ENCODE measurements at regions not wholly inside any gene's neighbourhood (a gene's known extent, or its start where the extent isn't known, plus 50 kb on each side); places are given as distances from the start of the nearest gene placed in this dataset.

GRCh38 chr17:54221499-54221898, 398.8 kb downstream of the KIF2B start:
- H3K9me3 ChIP-seq, result no peaks in the 10 kb centered on the region
- no peak for DNase-seq
- no peaks in the 10 kb centered on the region for H3K36me3 ChIP-seq
- ATAC-seq, result no peak
- H3K27me3 ChIP-seq, result no peaks in the 10 kb centered on the region
- no peak for TF ChIP-seq POLR2A (IDR thresholded peaks at IDR 0.05)
- no peak for TF ChIP-seq CTCF (IDR thresholded peaks at IDR 0.05)
- H3K4me1 ChIP-seq, result no peaks in the 10 kb centered on the region
- no peak overlapping the region for H3K4me3 ChIP-seq
- WGBS (ENCODE audit: insufficient coverage, low coverage, low lambda C conversion rate, missing lambda C conversion rate), result 36% methylated on average over 2 of the region's 2 CpGs
- intact Hi-C loops (cut with DNase I), result no loop called here
- H3K27ac ChIP-seq, result no peak overlapping the region

DNA sequence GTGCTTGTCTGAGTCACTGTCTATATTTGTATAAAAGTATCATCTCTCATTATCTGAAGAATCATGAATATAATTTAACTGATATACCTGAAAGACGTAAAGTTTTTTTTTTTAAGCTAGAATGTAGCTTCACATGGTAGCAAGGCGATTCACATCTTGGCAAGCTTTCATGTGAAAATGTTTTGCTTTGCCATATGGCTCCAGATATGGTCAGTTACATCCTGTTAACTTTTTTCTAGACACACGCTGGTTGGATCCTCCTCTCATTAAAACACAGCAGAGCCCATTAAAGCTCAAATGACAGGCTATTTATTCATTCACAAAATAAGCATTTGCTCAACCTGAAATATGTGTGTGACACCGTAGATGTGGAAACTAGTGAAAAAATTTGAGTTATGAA, 412.8 kb downstream of the KIF2B start:
- no peak for DNase-seq
- intact Hi-C loops (cut with DNase I), result no loop called here
- Histone ChIP-seq H3K9me3 (no peaks in the 10 kb centered on the region), H3K36me3 (no peaks in the 10 kb centered on the region), H3K27ac (no peak overlapping the region), H3K4me1 (no peaks in the 10 kb centered on the region), H3K27me3 (no peaks in the 10 kb centered on the region), H3K4me3 (no peak overlapping the region)
- 46% methylated on average over 4 of the region's 4 CpGs for WGBS (ENCODE audit: insufficient coverage, low coverage, low lambda C conversion rate, missing lambda C conversion rate)
- ATAC-seq, result no peak
- TF ChIP-seq CTCF (IDR thresholded peaks at IDR 0.05) (no peak), POLR2A (IDR thresholded peaks at IDR 0.05) (no peak)

DNA sequence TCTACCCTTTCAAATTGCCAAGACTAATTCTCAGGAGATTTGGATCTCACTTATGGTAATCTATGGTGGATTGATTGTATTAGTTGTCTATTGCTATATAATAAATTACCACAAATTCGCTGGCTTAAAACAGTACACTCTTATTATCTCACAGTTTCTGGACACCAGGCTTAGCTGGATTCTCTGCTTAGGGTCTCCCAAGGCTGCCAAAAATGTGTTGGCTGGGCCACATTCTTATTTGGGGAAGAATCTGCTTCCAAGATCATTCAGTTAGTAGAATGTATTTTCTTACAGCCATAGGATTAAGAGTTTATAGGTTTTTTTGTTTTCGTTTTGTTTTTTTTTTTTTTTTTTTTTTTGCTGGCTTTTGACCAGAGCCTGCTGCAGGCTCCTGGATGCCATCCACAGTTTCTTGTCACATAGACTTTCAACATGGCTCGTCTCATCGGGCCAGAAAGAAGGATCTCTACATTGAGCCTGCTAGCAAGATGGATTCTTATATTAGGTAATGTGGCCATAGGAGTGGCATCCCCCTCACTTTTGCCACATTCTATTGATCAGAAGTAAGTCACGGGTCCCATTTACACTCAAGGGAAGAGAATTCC, 415.3 kb downstream of the KIF2B start:
- H3K9me3 ChIP-seq, result no peaks in the 10 kb centered on the region
- H3K4me3 ChIP-seq, result no peak overlapping the region
- H3K27ac ChIP-seq, result no peak overlapping the region
- TF ChIP-seq POLR2A (IDR thresholded peaks at IDR 0.05), result no peak
- 42% methylated on average over 4 of the region's 5 CpGs for WGBS (ENCODE audit: insufficient coverage, low coverage, low lambda C conversion rate, missing lambda C conversion rate)
- H3K4me1 ChIP-seq, result no peaks in the 10 kb centered on the region
- DNase-seq (no peak), ATAC-seq (no peak)
- intact Hi-C loops (cut with DNase I), result no loop called here
- H3K27me3 ChIP-seq, result no peaks in the 10 kb centered on the region
- no peaks in the 10 kb centered on the region for H3K36me3 ChIP-seq

- Histone ChIP-seq H3K4me3 (no peak overlapping the region), H3K27me3 (no peaks in the 10 kb centered on the region), H3K4me1 (no peaks in the 10 kb centered on the region), H3K27ac (no peak overlapping the region), H3K9me3 (no peaks in the 10 kb centered on the region), H3K36me3 (no peaks in the 10 kb centered on the region)
- DNase-seq, result no peak
- no peak for TF ChIP-seq CTCF (IDR thresholded peaks at IDR 0.05)
- TF ChIP-seq POLR2A (IDR thresholded peaks at IDR 0.05), result no peak
- intact Hi-C loops (cut with DNase I), result no loop called here
- no peak for ATAC-seq
These were observed 416.6 kb downstream of the KIF2B start for GRCh38 chr17:54239291-54239690.

GRCh38 chr17:54255696-54256095, 433.0 kb downstream of the KIF2B start:
- Histone ChIP-seq H3K36me3 (no peaks in the 10 kb centered on the region), H3K27ac (no peak overlapping the region), H3K9me3 (no peaks in the 10 kb centered on the region), H3K4me1 (no peaks in the 10 kb centered on the region), H3K4me3 (no peak overlapping the region), H3K27me3 (no peaks in the 10 kb centered on the region)
- ATAC-seq (no peak), DNase-seq (no peak)
- intact Hi-C loops (cut with DNase I), result no loop called here
- 60% methylated on average over 3 of the region's 3 CpGs for WGBS (ENCODE audit: insufficient coverage, low coverage, low lambda C conversion rate, missing lambda C conversion rate)
- TF ChIP-seq POLR2A (IDR thresholded peaks at IDR 0.05), result no peak
- no peak for TF ChIP-seq CTCF (IDR thresholded peaks at IDR 0.05)

All from right lobe of liver (tissue), 6 donors.